AG10803 (cell line): ENCODE measurements at regions not wholly inside any gene's neighbourhood (a gene's known extent, or its start where the extent isn't known, plus 50 kb on each side); places are given as distances from the start of the nearest gene placed in this dataset.

Source experiments
- DNase-seq: peaks from one replicate; pipeline ENCODE4 v3.0.0; 2010; ENCODE audit warnings: low read depth
- H3K4me3 ChIP-seq: 2 replicates; pipeline ENCODE4 v1.5.1; 2011; ENCODE audit warnings: mild to moderate bottlenecking, low read length, control low read depth
- CTCF ChIP-seq: conservative IDR thresholded peaks from 2 replicates; pipeline ENCODE4 v1.5.1; 2011; ENCODE audit warnings: mild to moderate bottlenecking, low read length, control low read depth, inconsistent platforms

- no peak overlapping the region for H3K4me3 ChIP-seq
These were observed 384.5 kb downstream of the LMX1A start for GRCh38 chr1:164971921-164972415.

GRCh38 chr1:164971391-164971790, 385.1 kb downstream of the LMX1A start:
- no peak for TF ChIP-seq CTCF

More at GRCh38 chr1:164971921-164972415, 384.5 kb downstream of the LMX1A start:
- DNase-seq, result no peak
- TF ChIP-seq CTCF, result no peak

GRCh38 chr1:164969253-164969652, 387.3 kb downstream of the LMX1A start:
- no peak for DNase-seq
- TF ChIP-seq CTCF, result no peak
- no peak overlapping the region for H3K4me3 ChIP-seq

More at GRCh38 chr1:164971391-164971790, 385.1 kb downstream of the LMX1A start:
- no peak for DNase-seq
- H3K4me3 ChIP-seq, result no peak overlapping the region

- H3K4me3 ChIP-seq, result no peak overlapping the region
- DNase-seq, result no peak
- no peak for TF ChIP-seq CTCF
These were observed 389.2 kb downstream of the LMX1A start for GRCh38 chr1:164967300-164967699.

GRCh38 chr1:164961715-164962114, 394.8 kb downstream of the LMX1A start:
- H3K4me3 ChIP-seq, result no peak overlapping the region
- TF ChIP-seq CTCF, result no peak
- DNase-seq, result no peak

- H3K4me3 ChIP-seq, result no peak overlapping the region
- peak; percentile 11 for DNase-seq
- no peak for TF ChIP-seq CTCF
These were observed 397.3 kb downstream of the LMX1A start for GRCh38 chr1:164958982-164959768.

GRCh38 chr1:164953815-164954214, 394.8 kb downstream of the PBX1 start:
- TF ChIP-seq CTCF, result no peak
- DNase-seq, result no peak
- H3K4me3 ChIP-seq, result no peak overlapping the region
